ENCODE measurements at regions not wholly inside any gene's neighbourhood (a gene's known extent, or its start where the extent isn't known, plus 50 kb on each side); places are given as distances from the start of the nearest gene placed in this dataset.

- Mint-ChIP-seq H3K4me3 (ENCODE audit: unreplicated experiment) (no peak overlapping the region), H3K36me3 (ENCODE audit: low read depth, unreplicated experiment) (no peaks in the 10 kb centered on the region), H3K4me1 (ENCODE audit: low read depth, unreplicated experiment) (no peaks in the 10 kb centered on the region), H3K9me3 (ENCODE audit: unreplicated experiment) (no peaks in the 10 kb centered on the region), H3K27ac (ENCODE audit: unreplicated experiment) (no peak overlapping the region), H3K27me3 (ENCODE audit: low read depth, unreplicated experiment) (no peaks in the 10 kb centered on the region)
- H3K4me1 ChIP-seq (ENCODE audit: insufficient read depth, low read length): no peaks in the 10 kb centered on the region
- H3K9ac ChIP-seq (ENCODE audit: low read length): no peak overlapping the region
- H3K4me2 ChIP-seq (ENCODE audit: low read length): no peak overlapping the region
- H3K36me3 ChIP-seq (ENCODE audit: insufficient read depth, low read length): no peaks in the 10 kb centered on the region
- H2AFZ ChIP-seq (ENCODE audit: low read depth, low read length): no peak overlapping the region
- no peak for TF ChIP-seq CTCF (IDR thresholded peaks at IDR 0.05; ENCODE audit: insufficient read depth, low read depth, low read length)
- TF ChIP-seq EZH2 (IDR thresholded peaks at IDR 0.05; ENCODE audit: insufficient read depth, low read length): no peak
- DNase-seq (ENCODE audit: low read depth): no peak
- no peak overlapping the region for H3K27ac ChIP-seq (ENCODE audit: low read depth, low read length)
- no peaks in the 10 kb centered on the region for H3K79me2 ChIP-seq (ENCODE audit: insufficient read depth, low read length)
- peaks cover 2% of the 10 kb centered on the region for H3K9me3 ChIP-seq (ENCODE audit: insufficient read depth, low read depth, low read length)
- FAIRE-seq: no peak
- H4K20me1 ChIP-seq (ENCODE audit: insufficient read depth, low read length): no peaks in the 10 kb centered on the region
- H3K4me3 ChIP-seq (ENCODE audit: insufficient read depth, low read depth, low read length): no peak overlapping the region
- no peaks in the 10 kb centered on the region for H3K27me3 ChIP-seq (ENCODE audit: insufficient read depth, low read length)
These were observed 516.2 kb upstream of the ATXN8OS start for GRCh38 chr13:69591437-69591836.

DNA sequence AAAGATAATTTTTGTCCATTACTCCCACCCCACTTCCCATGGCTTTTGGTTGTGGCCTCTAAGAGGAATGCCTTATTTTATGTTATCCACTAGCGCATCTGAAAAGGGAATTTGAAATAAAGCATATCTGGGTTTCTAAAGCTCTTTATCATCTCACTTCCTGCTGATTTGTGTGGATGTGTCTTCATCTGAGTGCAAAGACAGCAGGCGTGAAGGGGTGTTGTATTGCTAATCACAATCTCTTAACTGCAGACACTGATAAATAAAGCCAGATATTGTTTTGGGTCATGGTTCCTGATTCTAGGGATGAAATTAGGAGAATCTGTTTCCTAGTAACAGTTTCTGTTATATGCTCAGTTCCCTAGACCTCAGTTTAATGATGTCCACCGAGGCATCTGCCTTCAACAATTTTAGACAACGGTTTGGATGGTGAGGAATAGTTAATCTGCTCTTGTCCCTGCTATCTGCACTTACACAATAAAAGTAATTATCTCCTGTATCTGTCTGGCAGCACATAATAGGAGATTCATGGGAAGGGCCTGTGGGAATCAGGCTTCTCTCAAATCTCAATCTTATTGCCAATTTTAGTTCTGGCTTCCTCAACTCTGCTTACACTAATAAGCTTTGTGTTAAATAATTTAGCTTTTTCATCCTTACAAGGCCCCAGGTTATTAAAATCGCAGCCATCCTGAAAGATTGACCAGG lies 517.9 kb upstream of the ATXN8OS start:
- Histone ChIP-seq H3K9ac (ENCODE audit: low read length) (no peak overlapping the region), H3K4me1 (ENCODE audit: insufficient read depth, low read length) (no peaks in the 10 kb centered on the region), H4K20me1 (ENCODE audit: insufficient read depth, low read length) (no peaks in the 10 kb centered on the region), H3K27me3 (ENCODE audit: insufficient read depth, low read length) (no peaks in the 10 kb centered on the region), H2AFZ (ENCODE audit: low read depth, low read length) (no peak overlapping the region), H3K79me2 (ENCODE audit: insufficient read depth, low read length) (no peaks in the 10 kb centered on the region), H3K4me2 (ENCODE audit: low read length) (no peak overlapping the region), H3K4me3 (ENCODE audit: insufficient read depth, low read depth, low read length) (no peak overlapping the region), H3K27ac (ENCODE audit: low read depth, low read length) (no peak overlapping the region), H3K36me3 (ENCODE audit: insufficient read depth, low read length) (no peaks in the 10 kb centered on the region), H3K9me3 (ENCODE audit: insufficient read depth, low read depth, low read length) (peaks cover 2% of the 10 kb centered on the region)
- Mint-ChIP-seq H3K27ac (ENCODE audit: unreplicated experiment) (no peak overlapping the region), H3K27me3 (ENCODE audit: low read depth, unreplicated experiment) (no peaks in the 10 kb centered on the region), H3K4me3 (ENCODE audit: unreplicated experiment) (no peak overlapping the region), H3K9me3 (ENCODE audit: unreplicated experiment) (no peaks in the 10 kb centered on the region), H3K36me3 (ENCODE audit: low read depth, unreplicated experiment) (no peaks in the 10 kb centered on the region), H3K4me1 (ENCODE audit: low read depth, unreplicated experiment) (no peaks in the 10 kb centered on the region)
- FAIRE-seq: no peak
- DNase-seq (ENCODE audit: low read depth): no peak
- no peak for TF ChIP-seq EZH2 (IDR thresholded peaks at IDR 0.05; ENCODE audit: insufficient read depth, low read length)
- TF ChIP-seq CTCF (IDR thresholded peaks at IDR 0.05; ENCODE audit: insufficient read depth, low read depth, low read length): no peak

- H3K27me3 ChIP-seq (ENCODE audit: insufficient read depth, low read length): no peaks in the 10 kb centered on the region
- no peaks in the 10 kb centered on the region for H3K9me3 ChIP-seq (ENCODE audit: insufficient read depth, low read depth, low read length)
- H3K9ac ChIP-seq (ENCODE audit: low read length): no peak overlapping the region
- FAIRE-seq: no peak
- no peak overlapping the region for H3K27ac ChIP-seq (ENCODE audit: low read depth, low read length)
- H3K4me3 ChIP-seq (ENCODE audit: insufficient read depth, low read depth, low read length): no peak overlapping the region
- H2AFZ ChIP-seq (ENCODE audit: low read depth, low read length): no peak overlapping the region
- no peak overlapping the region for H3K4me2 ChIP-seq (ENCODE audit: low read length)
- H3K79me2 ChIP-seq (ENCODE audit: insufficient read depth, low read length): no peaks in the 10 kb centered on the region
- H3K27ac Mint-ChIP-seq (ENCODE audit: unreplicated experiment): no peak overlapping the region
- H3K4me1 ChIP-seq (ENCODE audit: insufficient read depth, low read length): no peaks in the 10 kb centered on the region
- H3K27me3 Mint-ChIP-seq (ENCODE audit: low read depth, unreplicated experiment): no peaks in the 10 kb centered on the region
- no peaks in the 10 kb centered on the region for H3K9me3 Mint-ChIP-seq (ENCODE audit: unreplicated experiment)
- H3K4me3 Mint-ChIP-seq (ENCODE audit: unreplicated experiment): no peak overlapping the region
- no peaks in the 10 kb centered on the region for H3K4me1 Mint-ChIP-seq (ENCODE audit: low read depth, unreplicated experiment)
- DNase-seq (ENCODE audit: low read depth): no peak
- no peaks in the 10 kb centered on the region for H3K36me3 Mint-ChIP-seq (ENCODE audit: low read depth, unreplicated experiment)
- TF ChIP-seq EZH2 (IDR thresholded peaks at IDR 0.05; ENCODE audit: insufficient read depth, low read length) (no peak), CTCF (IDR thresholded peaks at IDR 0.05; ENCODE audit: insufficient read depth, low read depth, low read length) (no peak)
- no peaks in the 10 kb centered on the region for H4K20me1 ChIP-seq (ENCODE audit: insufficient read depth, low read length)
- no peaks in the 10 kb centered on the region for H3K36me3 ChIP-seq (ENCODE audit: insufficient read depth, low read length)
These were observed 522.0 kb upstream of the ATXN8OS start for GRCh38 chr13:69585656-69586055.
